ENCODE measurements at regions not wholly inside any gene's neighbourhood (a gene's known extent, or its start where the extent isn't known, plus 50 kb on each side); places are given as distances from the start of the nearest gene placed in this dataset.

- no peak for DNase-seq (ENCODE audit: low read depth)
Measured at GRCh38 chr5:147036691-147037245, 158.2 kb upstream of the PPP2R2B start.

DNA sequence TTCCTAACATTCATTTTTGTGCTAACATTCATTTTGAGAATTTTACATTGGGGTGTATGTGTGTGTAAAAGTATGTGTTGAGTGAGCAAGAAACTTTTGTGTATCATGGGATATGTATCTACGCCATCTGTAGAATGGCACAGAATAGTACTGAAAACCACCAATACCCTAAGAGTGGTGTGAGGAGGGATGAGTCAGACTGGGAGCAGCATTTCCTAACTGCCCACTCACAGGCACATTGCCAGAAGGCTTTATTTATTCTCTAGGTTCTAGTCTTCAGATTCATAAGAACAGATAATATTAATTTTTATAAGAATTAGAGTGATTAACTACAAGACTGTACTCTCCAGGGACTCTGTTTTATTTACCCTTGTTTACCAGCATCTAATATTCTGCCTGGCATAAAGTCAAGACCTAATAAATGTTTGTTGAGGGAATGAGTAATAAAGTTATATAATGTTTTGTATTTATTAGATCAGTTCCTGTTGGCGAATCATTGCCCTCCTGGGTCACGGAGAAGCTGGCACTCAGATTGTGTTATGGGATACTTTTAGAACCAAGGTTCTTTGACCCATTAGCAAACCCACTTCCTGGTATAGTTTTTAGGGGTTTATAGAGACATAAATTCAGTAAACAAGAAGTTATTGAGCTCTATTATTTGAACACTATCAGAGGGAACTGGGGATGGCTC lies 159.1 kb upstream of the PPP2R2B start:
- peak; percentile 74 for DNase-seq (ENCODE audit: low read depth)

- peak; percentile 58 for DNase-seq (ENCODE audit: low read depth)
Measured at GRCh38 chr5:147040856-147041255, 162.3 kb upstream of the PPP2R2B start.

- no peak for DNase-seq (ENCODE audit: low read depth)
Measured at GRCh38 chr5:147044572-147045273, 166.2 kb upstream of the PPP2R2B start.

GRCh38 chr5:147045290-147045689 lies 166.7 kb upstream of the PPP2R2B start:
- no peak for DNase-seq (ENCODE audit: low read depth)

- no peak for DNase-seq (ENCODE audit: low read depth)
Measured at GRCh38 chr5:147046281-147046680, 167.7 kb upstream of the PPP2R2B start.

DNA sequence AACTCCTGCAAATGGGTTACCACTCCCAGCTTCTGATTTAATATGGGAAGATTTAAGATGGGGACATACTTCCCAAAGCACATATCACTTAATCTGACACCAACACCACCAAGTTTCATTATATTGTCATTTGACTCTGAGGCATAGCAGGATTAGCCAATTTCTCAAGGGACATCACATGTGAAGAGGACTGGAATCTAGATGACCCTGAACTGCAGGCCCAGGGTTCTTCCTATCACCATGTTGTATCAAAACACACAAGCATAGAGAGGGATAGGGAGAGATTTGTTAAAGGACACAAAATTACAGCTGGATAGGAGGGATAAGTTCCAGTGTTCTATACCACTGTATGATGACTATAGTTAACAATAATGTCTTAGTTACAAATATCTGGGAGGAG lies 168.3 kb upstream of the PPP2R2B start:
- DNase-seq (ENCODE audit: low read depth): no peak

GRCh38 chr5:147049764-147050163 lies 171.2 kb upstream of the PPP2R2B start:
- no peak for DNase-seq (ENCODE audit: low read depth)

- no peak for DNase-seq (ENCODE audit: low read depth)
Measured at GRCh38 chr5:147050172-147050571, 171.6 kb upstream of the PPP2R2B start.

DNA sequence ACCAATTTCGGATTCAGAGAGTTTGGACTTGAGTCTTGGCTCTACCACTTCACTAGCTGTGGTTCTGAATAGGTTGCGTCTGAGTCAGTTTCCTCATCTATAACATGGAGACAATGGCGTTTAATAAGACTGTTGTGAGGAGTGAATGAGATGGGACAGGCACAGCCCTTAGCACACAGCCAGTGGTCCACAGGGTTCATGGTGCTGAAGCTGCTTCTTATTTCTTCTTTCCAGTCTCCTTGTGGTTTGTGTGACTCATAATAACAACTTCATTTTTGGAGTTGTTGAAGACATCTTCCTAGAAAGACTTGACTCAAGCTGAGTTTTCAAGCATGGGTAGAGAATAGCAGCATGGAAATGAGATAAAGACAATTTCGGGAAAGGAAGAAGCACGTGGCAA lies 172.6 kb upstream of the PPP2R2B start:
- peak; percentile 10 for DNase-seq (ENCODE audit: low read depth)

- DNase-seq (ENCODE audit: low read depth): no peak
Measured at GRCh38 chr5:147052519-147052918, 174.0 kb upstream of the PPP2R2B start.

GRCh38 chr5:147055089-147055826 lies 176.7 kb upstream of the PPP2R2B start:
- DNase-seq (ENCODE audit: low read depth): no peak

DNA sequence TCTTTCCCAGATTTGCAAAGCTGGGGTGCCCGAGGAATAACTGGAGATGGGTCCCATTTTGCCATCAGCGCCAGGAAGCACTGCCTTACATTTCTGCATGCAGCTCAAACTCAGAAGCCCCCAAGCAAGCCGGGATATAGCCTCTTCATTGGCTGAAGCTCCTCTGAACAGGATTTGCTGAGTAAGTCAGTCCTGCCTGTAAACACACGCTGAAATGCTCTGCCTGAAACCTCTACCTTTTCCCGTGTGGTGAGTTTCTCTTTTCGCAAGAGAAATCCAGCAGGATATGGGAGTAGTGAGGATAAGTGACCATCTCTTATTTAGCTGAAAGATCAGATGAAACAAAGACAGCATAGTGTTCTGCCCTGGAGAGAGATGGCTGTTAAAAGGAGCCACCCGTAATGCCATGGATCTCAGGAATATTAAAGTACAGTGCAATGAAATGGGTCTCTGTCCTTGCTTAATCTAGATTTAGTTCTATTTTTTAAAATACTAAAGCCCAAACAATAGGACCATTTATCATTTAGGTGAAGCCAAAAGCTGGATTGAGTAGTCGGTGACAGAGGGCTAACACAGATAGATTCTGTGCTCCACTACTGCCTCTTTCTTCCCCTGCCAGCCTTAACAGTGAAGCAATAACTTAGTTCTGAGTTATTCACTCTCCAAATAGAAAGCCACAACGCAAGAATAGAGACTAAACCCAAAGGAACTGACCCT lies 177.5 kb upstream of the PPP2R2B start:
- DNase-seq (ENCODE audit: low read depth): no peak

GRCh38 chr5:147057051-147057450 lies 177.8 kb upstream of the STK32A start:
- DNase-seq (ENCODE audit: low read depth): no peak

- DNase-seq (ENCODE audit: low read depth): no peak
Measured at GRCh38 chr5:147061431-147061830, 173.4 kb upstream of the STK32A start.

DNA sequence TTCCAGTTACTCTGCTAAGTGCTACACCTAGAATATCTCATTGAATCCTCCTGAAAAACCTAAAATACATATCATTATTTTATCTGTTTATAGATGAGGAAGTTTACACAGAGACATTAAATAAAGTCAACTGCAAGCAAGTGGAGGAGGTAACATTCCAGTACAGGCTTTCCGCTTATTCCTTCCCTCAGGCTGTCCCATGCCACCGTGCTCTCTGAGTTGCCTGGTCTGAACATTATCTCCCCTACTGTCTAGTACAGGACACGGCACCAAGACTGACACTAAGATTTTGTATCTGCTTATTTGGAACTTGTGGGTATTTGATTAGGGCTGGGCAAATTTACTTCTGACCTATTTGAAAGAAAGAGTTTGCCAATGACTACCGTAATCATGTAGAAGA lies 172.4 kb upstream of the STK32A start:
- no peak for DNase-seq (ENCODE audit: low read depth)

DNA sequence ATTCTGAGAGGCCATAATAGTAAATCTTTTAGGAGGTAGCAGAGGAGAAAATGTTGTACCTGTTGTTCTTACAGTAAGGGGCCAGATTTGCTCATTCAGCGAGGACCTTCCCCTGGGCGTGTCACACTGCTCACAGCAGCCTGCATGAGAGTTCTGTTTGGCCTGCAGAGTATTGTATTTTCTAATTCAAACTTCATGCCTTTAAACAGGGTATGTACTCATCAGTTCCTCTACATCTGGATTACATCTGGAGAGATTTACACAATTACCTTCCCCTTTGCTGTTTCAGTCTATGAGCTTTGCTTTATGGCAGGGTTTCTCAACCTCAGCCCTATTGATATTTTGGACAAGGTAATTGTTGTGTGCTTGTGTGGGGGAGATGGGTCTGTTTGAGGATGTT lies 170.9 kb upstream of the STK32A start:
- no peak for DNase-seq (ENCODE audit: low read depth)

DNA sequence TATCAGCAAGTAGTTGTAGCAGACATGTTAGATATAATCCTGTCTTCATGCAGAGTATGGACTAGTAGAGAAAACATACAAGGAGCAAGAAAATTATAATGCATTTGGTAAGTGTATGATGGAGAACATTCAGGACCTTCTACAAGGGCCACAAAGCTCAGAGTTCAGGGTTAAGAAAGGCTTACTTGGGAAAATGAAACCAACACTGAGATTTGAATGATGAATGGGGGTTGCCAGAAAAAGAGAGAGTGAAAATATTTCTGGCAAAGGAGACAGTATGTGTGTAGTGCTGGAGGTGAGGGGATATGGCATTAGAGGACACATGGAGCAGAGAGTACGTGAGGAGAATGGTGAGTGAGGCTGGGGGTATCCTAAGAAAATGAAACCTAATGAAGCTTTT lies 169.8 kb upstream of the STK32A start:
- no peak for DNase-seq (ENCODE audit: low read depth)

- DNase-seq (ENCODE audit: low read depth): no peak
Measured at GRCh38 chr5:147068998-147069397, 165.8 kb upstream of the STK32A start.

- DNase-seq (ENCODE audit: low read depth): no peak
Measured at GRCh38 chr5:147072622-147073021, 162.2 kb upstream of the STK32A start.

DNA sequence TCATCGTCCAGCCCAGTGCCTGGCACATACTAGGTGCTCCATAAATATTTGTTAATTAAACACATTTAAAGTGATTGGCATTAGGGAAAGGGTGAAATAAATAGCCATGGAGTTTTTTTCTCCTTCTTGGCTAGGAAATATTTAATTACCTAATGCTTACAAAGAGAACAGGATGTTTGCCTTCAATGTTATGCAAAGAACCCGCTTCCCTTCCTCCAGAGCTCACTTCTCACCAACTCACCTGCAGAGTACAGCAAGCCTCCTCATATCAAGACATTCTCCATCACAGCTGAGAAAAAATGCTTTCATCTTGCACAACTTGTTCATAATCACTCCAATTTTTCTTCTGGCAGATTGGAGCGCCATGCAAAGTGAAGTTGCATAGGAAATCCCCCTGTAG lies 161.7 kb upstream of the STK32A start:
- no peak for DNase-seq (ENCODE audit: low read depth)

Data from myocyte (in vitro differentiated cells).